ENCODE measurements at regions not wholly inside any gene's neighbourhood (a gene's known extent, or its start where the extent isn't known, plus 50 kb on each side); places are given as distances from the start of the nearest gene placed in this dataset.

DNA sequence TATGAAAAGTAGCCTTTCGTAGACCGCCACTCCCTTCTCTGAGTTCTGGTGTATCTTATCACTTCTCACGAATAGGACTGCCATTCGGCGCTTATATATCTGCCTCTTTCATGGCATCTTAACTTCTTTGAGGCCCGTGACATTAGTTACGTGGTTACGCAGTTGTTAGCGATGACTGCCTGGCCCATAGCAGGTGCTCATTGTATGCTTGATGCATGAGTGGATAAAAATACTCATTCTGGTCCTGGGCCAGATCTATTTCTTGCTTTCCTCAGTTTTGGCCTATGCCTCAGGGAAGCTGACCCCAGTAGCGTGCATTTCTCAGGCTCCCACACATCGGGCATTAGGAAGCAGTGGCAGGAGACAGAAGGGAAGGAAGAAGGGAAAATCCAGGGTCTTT lies 60.7 kb upstream of the PITX2 start:
- TF ChIP-seq, protein P1, sequence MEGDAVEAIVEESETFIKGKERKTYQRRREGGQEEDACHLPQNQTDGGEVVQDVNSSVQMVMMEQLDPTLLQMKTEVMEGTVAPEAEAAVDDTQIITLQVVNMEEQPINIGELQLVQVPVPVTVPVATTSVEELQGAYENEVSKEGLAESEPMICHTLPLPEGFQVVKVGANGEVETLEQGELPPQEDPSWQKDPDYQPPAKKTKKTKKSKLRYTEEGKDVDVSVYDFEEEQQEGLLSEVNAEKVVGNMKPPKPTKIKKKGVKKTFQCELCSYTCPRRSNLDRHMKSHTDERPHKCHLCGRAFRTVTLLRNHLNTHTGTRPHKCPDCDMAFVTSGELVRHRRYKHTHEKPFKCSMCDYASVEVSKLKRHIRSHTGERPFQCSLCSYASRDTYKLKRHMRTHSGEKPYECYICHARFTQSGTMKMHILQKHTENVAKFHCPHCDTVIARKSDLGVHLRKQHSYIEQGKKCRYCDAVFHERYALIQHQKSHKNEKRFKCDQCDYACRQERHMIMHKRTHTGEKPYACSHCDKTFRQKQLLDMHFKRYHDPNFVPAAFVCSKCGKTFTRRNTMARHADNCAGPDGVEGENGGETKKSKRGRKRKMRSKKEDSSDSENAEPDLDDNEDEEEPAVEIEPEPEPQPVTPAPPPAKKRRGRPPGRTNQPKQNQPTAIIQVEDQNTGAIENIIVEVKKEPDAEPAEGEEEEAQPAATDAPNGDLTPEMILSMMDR (IDR thresholded peaks at IDR 0.05; ENCODE audit: borderline replicate concordance, extremely low read depth, low read length, poor library complexity, severe bottlenecking), result no peak
- TF ChIP-seq EZH2 (IDR thresholded peaks at IDR 0.05; ENCODE audit: borderline replicate concordance, low read depth, low read length, severe bottlenecking), result no peak

Measured in DND-41 (cell line).